ENCODE measurements at regions not wholly inside any gene's neighbourhood (a gene's known extent, or its start where the extent isn't known, plus 50 kb on each side); places are given as distances from the start of the nearest gene placed in this dataset.

GRCh38 chr14:97912217-97912616, 1115.0 kb downstream of the VRK1 start:
- Histone ChIP-seq H3K27me3 (replicated peaks; ENCODE audit: control insufficient read depth, insufficient read depth, low read length) (no peaks in the 10 kb centered on the region), H3K9me3 (no peaks in the 10 kb centered on the region), H3K4me1 (no peaks in the 10 kb centered on the region), H3K36me3 (ENCODE audit: control insufficient read depth, insufficient read depth, low read length) (no peaks in the 10 kb centered on the region), H3K4me3 (ENCODE audit: low read depth, low read length) (no peak overlapping the region)
- ChIA-PET POLR2A (no interaction called here), CTCF (no interaction called here)
- intact Hi-C loops (cut with micrococcal nuclease; ENCODE audit: unreplicated experiment): no loop called here
- Mint-ChIP-seq H3K36me3 (ENCODE audit: insufficient read depth, unreplicated experiment) (no peaks in the 10 kb centered on the region), H3K4me1 (ENCODE audit: low read depth, unreplicated experiment) (no peaks in the 10 kb centered on the region), H3K9me3 (ENCODE audit: unreplicated experiment) (no peaks in the 10 kb centered on the region), H3K27me3 (ENCODE audit: insufficient read depth, unreplicated experiment) (no peaks in the 10 kb centered on the region), H3K27ac (ENCODE audit: unreplicated experiment) (no peak overlapping the region), H3K4me3 (ENCODE audit: unreplicated experiment) (no peak overlapping the region)
- no TSS peak for BruUV-seq (replicated peaks)
- DNase-seq: no peak
- TF ChIP-seq CTCF (IDR thresholded peaks at IDR 0.05; ENCODE audit: insufficient read depth in 1 of 2, low read depth in 1 of 2, low read length in 1 of 2, severe bottlenecking in 1 of 2, unreplicated experiment in 1 of 2): no peak

- H3K27ac Mint-ChIP-seq (ENCODE audit: unreplicated experiment): no peak overlapping the region
- ChIA-PET POLR2A (no interaction called here), CTCF (no interaction called here)
- no peak for DNase-seq
- no peak overlapping the region for H3K4me3 ChIP-seq (ENCODE audit: low read depth, low read length)
- H3K4me3 Mint-ChIP-seq (ENCODE audit: unreplicated experiment): no peak overlapping the region
- H3K27me3 ChIP-seq (replicated peaks; ENCODE audit: control insufficient read depth, insufficient read depth, low read length): no peaks in the 10 kb centered on the region
- no peaks in the 10 kb centered on the region for H3K9me3 ChIP-seq
- H3K27me3 Mint-ChIP-seq (ENCODE audit: insufficient read depth, unreplicated experiment): no peaks in the 10 kb centered on the region
- intact Hi-C loops (cut with micrococcal nuclease; ENCODE audit: unreplicated experiment): no loop called here
- BruUV-seq (replicated peaks): no TSS peak
- H3K36me3 Mint-ChIP-seq (ENCODE audit: insufficient read depth, unreplicated experiment): no peaks in the 10 kb centered on the region
- H3K36me3 ChIP-seq (ENCODE audit: control insufficient read depth, insufficient read depth, low read length): no peaks in the 10 kb centered on the region
- no peak for TF ChIP-seq CTCF (IDR thresholded peaks at IDR 0.05; ENCODE audit: insufficient read depth in 1 of 2, low read depth in 1 of 2, low read length in 1 of 2, severe bottlenecking in 1 of 2, unreplicated experiment in 1 of 2)
- no peaks in the 10 kb centered on the region for H3K4me1 Mint-ChIP-seq (ENCODE audit: low read depth, unreplicated experiment)
- H3K4me1 ChIP-seq: no peaks in the 10 kb centered on the region
- no peaks in the 10 kb centered on the region for H3K9me3 Mint-ChIP-seq (ENCODE audit: unreplicated experiment)
Measured at GRCh38 chr14:97916100-97916499, 1118.9 kb downstream of the VRK1 start.

- BruUV-seq (replicated peaks): no TSS peak
- DNase-seq: no peak
- CTCF ChIA-PET: no interaction called here
- H3K36me3 Mint-ChIP-seq (ENCODE audit: insufficient read depth, unreplicated experiment): no peaks in the 10 kb centered on the region
- intact Hi-C loops (cut with micrococcal nuclease; ENCODE audit: unreplicated experiment): no loop called here
- Histone ChIP-seq H3K9me3 (no peaks in the 10 kb centered on the region), H3K36me3 (ENCODE audit: control insufficient read depth, insufficient read depth, low read length) (no peaks in the 10 kb centered on the region), H3K27me3 (replicated peaks; ENCODE audit: control insufficient read depth, insufficient read depth, low read length) (no peaks in the 10 kb centered on the region), H3K4me3 (ENCODE audit: low read depth, low read length) (no peak overlapping the region), H3K4me1 (no peaks in the 10 kb centered on the region)
- no peak for TF ChIP-seq CTCF (IDR thresholded peaks at IDR 0.05; ENCODE audit: insufficient read depth in 1 of 2, low read depth in 1 of 2, low read length in 1 of 2, severe bottlenecking in 1 of 2, unreplicated experiment in 1 of 2)
- H3K27ac Mint-ChIP-seq (ENCODE audit: unreplicated experiment): no peak overlapping the region
- no peak overlapping the region for H3K4me3 Mint-ChIP-seq (ENCODE audit: unreplicated experiment)
- POLR2A ChIA-PET: no interaction called here
- no peaks in the 10 kb centered on the region for H3K9me3 Mint-ChIP-seq (ENCODE audit: unreplicated experiment)
- H3K27me3 Mint-ChIP-seq (ENCODE audit: insufficient read depth, unreplicated experiment): no peaks in the 10 kb centered on the region
- H3K4me1 Mint-ChIP-seq (ENCODE audit: low read depth, unreplicated experiment): no peaks in the 10 kb centered on the region
Measured at GRCh38 chr14:97916669-97917568, 1119.7 kb downstream of the VRK1 start.

Measured in Caco-2 (cell line).